Fibroblast of upper back skin (primary cell): ENCODE measurements at regions not wholly inside any gene's neighbourhood (a gene's known extent, or its start where the extent isn't known, plus 50 kb on each side); places are given as distances from the start of the nearest gene placed in this dataset.

Source experiments
- DNase-seq: peaks from one replicate; pipeline ENCODE4 v3.0.0-alpha.2; 2013

- DNase-seq, result no peak
Measured at GRCh38 chr2:4272261-4272858, 569.0 kb downstream of the DCDC2C start.

- DNase-seq, result no peak
Measured at GRCh38 chr2:4278392-4278791, 575.0 kb downstream of the DCDC2C start.

GRCh38 chr2:4279431-4279830, 576.1 kb downstream of the DCDC2C start:
- no peak for DNase-seq

GRCh38 chr2:4291430-4291829, 588.1 kb downstream of the DCDC2C start:
- no peak for DNase-seq

GRCh38 chr2:4295680-4296079, 592.3 kb downstream of the DCDC2C start:
- no peak for DNase-seq

GRCh38 chr2:4300616-4301015, 597.2 kb downstream of the DCDC2C start:
- DNase-seq, result no peak

GRCh38 chr2:4324531-4324930, 621.2 kb downstream of the DCDC2C start:
- no peak for DNase-seq

- no peak for DNase-seq
Measured at GRCh38 chr2:4336864-4337263, 633.5 kb downstream of the DCDC2C start.

GRCh38 chr2:4338345-4338744, 635.0 kb downstream of the DCDC2C start:
- DNase-seq, result no peak

- DNase-seq, result no peak
Measured at GRCh38 chr2:4340536-4340935, 637.2 kb downstream of the DCDC2C start.

- no peak for DNase-seq
Measured at GRCh38 chr2:4346628-4347027, 643.3 kb downstream of the DCDC2C start.

- no peak for DNase-seq
Measured at GRCh38 chr2:4353668-4354067, 650.3 kb downstream of the DCDC2C start.

- DNase-seq, result no peak
Measured at GRCh38 chr2:4354164-4354563, 650.8 kb downstream of the DCDC2C start.

GRCh38 chr2:4354678-4355077, 651.3 kb downstream of the DCDC2C start:
- no peak for DNase-seq

- no peak for DNase-seq
Measured at GRCh38 chr2:4356109-4356508, 652.7 kb downstream of the DCDC2C start.

- no peak for DNase-seq
Measured at GRCh38 chr2:4356541-4356940, 653.2 kb downstream of the DCDC2C start.

- no peak for DNase-seq
Measured at GRCh38 chr2:4357121-4357520, 653.7 kb downstream of the DCDC2C start.

- no peak for DNase-seq
Measured at GRCh38 chr2:4358837-4359236, 655.5 kb downstream of the DCDC2C start.

GRCh38 chr2:4368907-4369306, 665.5 kb downstream of the DCDC2C start:
- no peak for DNase-seq

GRCh38 chr2:4369826-4370419, 666.5 kb downstream of the DCDC2C start:
- DNase-seq, result no peak

GRCh38 chr2:4370422-4371090, 667.2 kb downstream of the DCDC2C start:
- no peak for DNase-seq

- no peak for DNase-seq
Measured at GRCh38 chr2:4381049-4381448, 677.7 kb downstream of the DCDC2C start.

- DNase-seq, result no peak
Measured at GRCh38 chr2:4381773-4382172, 678.4 kb downstream of the DCDC2C start.

GRCh38 chr2:4391013-4391412, 687.6 kb downstream of the DCDC2C start:
- DNase-seq, result no peak

GRCh38 chr2:4404363-4404762, 701.0 kb downstream of the DCDC2C start:
- no peak for DNase-seq
